Heart left ventricle (tissue), 13 donors: ENCODE measurements at regions not wholly inside any gene's neighbourhood (a gene's known extent, or its start where the extent isn't known, plus 50 kb on each side); places are given as distances from the start of the nearest gene placed in this dataset.

Experiments
- CTCF ChIP-seq, 12 donors: fragments of 200-600 bp; sonication (generic) in 4 of 12; IDR thresholded peaks; one replicate each; pipeline versions ENCODE4 v1.5.0 to v1.8.0; 2018 to 2022; ENCODE audit warnings: antibody characterized with exemption in 12 of 12, mild to moderate bottlenecking in 5 of 12
- POLR2A ChIP-seq, 2 donors: fragments of 450-650 bp; IDR thresholded peaks; one replicate each; pipeline ENCODE4 v1.6.1; 2017; ENCODE audit warnings: antibody characterized with exemption in 2 of 2, mild to moderate bottlenecking in 2 of 2, moderate library complexity in 2 of 2
- donor health status: ischemic (EF 13 %, LVEDD 7.1; RV severe dilation, severe dysfunction).
- donor health status: DM: no; HTN: yes; CAD: no.
- donor health status: DM: no; HTN: no; CAD: no.
- donor health status: ischemic (EF 25% LVEDD 6.9; RV normal size, moderate dysfunction).
- donor health status: ischemic (EF 25% LVEDD 5.7; RV mildly dilated, moderate dysfunction).
- donor health status: ischemic (EF 35%, LVEDD 5.7; RV mildly dilated, moderate dysfunction).
- donor health status: nonischemic (EF 11% LVEDD 7.7; RV severe dilation, severe dysfunction).
- donor health status: DM: yes; HTN: yes; CAD: no.
- donor health status: PGD.
- donor health status: ischemic (EF 29% LVEDD 5.4; RV normal size, mild dysfunction).
- donor health status: nonischemic (EF 23%, LVEDD 6.1; RV moderate dilation, normal function).

GRCh38 chr11:29669310-29669709 is 347.5 kb downstream of the KCNA4 start:
- TF ChIP-seq POLR2A (IDR thresholded peaks at IDR 0.05) (no peak), CTCF (IDR thresholded peaks at IDR 0.05) (no peak)
